VCaP (cell line): ENCODE measurements at regions not wholly inside any gene's neighbourhood (a gene's known extent, or its start where the extent isn't known, plus 50 kb on each side); places are given as distances from the start of the nearest gene placed in this dataset.

Source experiments
- H3K27ac ChIP-seq: fragments of 450-650 bp; 2 replicates; pipeline ENCODE4 v1.5.1; 2017
- CTCF ChIP-seq: fragments of 450-650 bp; conservative IDR thresholded peaks from 2 replicates; pipeline ENCODE4 v1.5.1; 2017; ENCODE audit warnings: mild to moderate bottlenecking, moderate library complexity

GRCh38 chr15:70337277-70338186 lies 239.8 kb upstream of the TLE3 start:
- no peak overlapping the region for H3K27ac ChIP-seq
- no peak for TF ChIP-seq CTCF

DNA sequence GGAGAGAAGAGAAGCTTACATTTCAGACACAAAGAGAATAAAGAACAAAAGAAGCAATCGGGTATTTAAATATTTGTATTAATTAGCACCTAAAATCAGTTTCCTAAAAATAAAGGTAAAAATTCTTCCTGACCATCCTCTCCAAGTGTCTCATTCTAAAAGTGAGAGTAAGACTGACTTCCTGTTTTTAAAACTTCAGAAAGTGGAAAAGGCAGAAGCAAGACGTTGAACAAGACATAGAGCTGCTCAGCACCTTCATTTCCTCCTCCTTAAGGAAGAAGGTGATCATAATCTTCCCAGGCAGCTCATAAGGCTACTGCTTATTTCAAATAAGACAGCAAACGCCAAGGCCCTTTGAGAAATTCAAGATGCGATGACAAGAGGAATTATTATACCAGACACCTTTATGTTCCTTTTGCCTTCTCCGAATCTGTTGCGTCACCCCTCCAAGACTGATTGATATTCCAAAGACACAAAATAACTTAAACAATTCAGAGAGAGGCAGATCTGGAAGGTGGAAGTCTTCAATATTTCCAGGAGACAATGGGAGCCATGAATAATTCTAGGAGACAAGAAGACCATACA lies 238.8 kb upstream of the TLE3 start:
- no peak for TF ChIP-seq CTCF
- no peak overlapping the region for H3K27ac ChIP-seq

DNA sequence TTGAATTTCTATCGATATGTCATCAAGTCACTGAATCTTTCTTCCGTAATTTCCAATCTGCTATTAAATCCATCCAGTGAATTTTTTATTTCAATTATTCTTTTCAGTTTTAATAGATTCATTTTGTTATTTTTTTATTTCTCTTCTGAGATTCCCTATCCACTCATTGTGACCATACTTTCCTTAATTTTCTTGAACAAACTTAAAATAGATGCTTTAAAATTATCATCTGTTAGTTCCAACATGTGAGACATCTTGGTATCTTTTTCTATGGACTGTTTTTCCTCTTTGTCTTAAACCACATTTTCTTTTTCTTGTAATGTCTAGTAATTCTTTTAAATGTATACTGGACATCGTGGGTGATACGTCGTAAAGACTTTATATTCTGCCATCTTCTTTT lies 236.6 kb upstream of the TLE3 start:
- no peak for TF ChIP-seq CTCF
- no peak overlapping the region for H3K27ac ChIP-seq

GRCh38 chr15:70329179-70329578 lies 231.5 kb upstream of the TLE3 start:
- H3K27ac ChIP-seq: no peak overlapping the region
- no peak for TF ChIP-seq CTCF

GRCh38 chr15:70328679-70329115 lies 231.0 kb upstream of the TLE3 start:
- no peak overlapping the region for H3K27ac ChIP-seq
- TF ChIP-seq CTCF: no peak

DNA sequence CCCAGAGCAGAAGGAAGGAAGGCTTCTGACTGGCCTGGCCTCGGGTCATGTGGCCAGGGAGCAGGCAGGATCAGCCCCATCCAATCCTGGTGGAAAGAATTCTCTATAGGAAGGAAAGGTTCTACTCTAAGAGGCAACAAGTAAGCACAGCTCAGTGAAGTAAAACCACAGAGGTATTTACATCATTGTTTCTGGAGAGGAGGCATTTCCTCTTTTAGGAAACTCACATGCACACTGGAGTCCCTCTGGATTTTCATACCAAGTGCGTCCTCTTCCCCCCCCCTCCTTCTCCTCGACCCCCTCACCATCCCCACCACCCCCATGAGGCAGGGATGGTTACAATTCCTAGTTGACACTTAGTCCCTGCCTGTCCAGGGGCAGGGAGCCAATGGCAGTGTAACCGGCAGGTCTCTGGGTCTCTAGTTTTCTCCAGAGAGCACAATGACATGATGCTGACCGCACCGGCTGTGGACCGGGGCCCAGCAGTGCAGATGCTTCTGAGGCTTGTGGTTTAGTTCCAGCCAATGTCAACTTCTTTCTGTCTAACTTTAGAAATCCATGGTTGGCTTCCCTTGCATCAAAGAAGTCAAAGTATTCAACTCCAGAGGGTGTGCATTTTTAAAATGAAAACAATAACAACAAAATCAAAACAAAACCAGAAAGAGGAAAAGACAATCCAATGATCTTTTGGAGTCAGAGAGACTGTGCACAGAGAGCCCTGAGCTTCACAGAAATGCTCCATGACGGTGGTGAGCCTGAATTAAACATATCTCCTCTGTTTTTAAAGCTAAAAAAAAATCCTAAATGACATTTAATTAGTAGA lies 230.3 kb upstream of the TLE3 start:
- H3K27ac ChIP-seq: no peak overlapping the region
- TF ChIP-seq CTCF: no peak

DNA sequence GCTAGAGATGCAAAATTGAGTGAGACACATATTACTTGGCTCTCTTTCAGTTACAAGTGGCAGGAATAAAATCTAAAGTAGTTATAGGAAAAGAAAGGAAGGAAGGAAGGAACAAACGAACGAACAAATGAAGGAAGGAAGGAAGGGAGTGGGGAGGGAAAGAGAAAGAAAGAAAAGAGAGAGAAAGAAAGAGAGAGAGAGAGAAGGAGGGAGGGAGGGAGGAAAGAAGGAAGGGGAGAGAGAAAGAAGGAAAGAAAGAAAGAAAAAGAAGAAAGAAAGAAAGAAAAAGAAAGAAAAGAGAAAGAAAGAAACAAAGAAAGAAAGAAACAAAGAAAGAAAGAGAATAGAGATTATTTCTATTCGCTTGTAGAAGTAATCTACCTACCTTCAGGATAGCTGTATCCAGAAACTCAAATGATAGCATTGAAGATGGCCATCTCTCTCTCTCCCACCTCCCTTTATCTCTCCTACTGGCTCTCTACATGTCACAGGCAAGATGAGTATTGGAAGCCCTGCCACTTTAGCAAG lies 229.7 kb upstream of the TLE3 start:
- TF ChIP-seq CTCF: no peak
- no peak overlapping the region for H3K27ac ChIP-seq
